HEK293T (cell line): ENCODE measurements at regions not wholly inside any gene's neighbourhood (a gene's known extent, or its start where the extent isn't known, plus 50 kb on each side); places are given as distances from the start of the nearest gene placed in this dataset.
A peak's percentile ranks its signal among the peaks of the same experiment; 100 is the strongest.

Experiments used
- CTCF ChIA-PET: fragments of 350-600 bp; formaldehyde crosslinking; extraction: SDS; loops from one replicate; lab custom pipeline; 2021; ENCODE audit warnings: antibody characterized with exemption, inconsistent platforms; lab: Yijun Ruan, JAX
- POLR2A ChIA-PET: fragments of 350-600 bp; formaldehyde crosslinking; extraction: SDS; loops from one replicate; lab custom pipeline; 2020; ENCODE audit warnings: antibody characterized with exemption, inconsistent platforms; lab: Yijun Ruan, JAX
- DNase-seq: peaks from one replicate; pipeline ENCODE4 v3.0.0; 2012; ENCODE audit warnings: mixed read lengths; ENCODE audit errors: extremely low spot score
- ARNT ChIP-seq: fragments of 450-650 bp; IDR thresholded peaks from 2 replicates; pipeline ENCODE4 v1.6.1; 2017; ENCODE audit warnings: mild to moderate bottlenecking
- BHLHE40 ChIP-seq: fragments of 450-650 bp; IDR thresholded peaks from 2 replicates; pipeline ENCODE4 v1.6.1; 2016; ENCODE audit warnings: mild to moderate bottlenecking, moderate library complexity, borderline replicate concordance
- CTBP1 ChIP-seq: fragments of 450-650 bp; IDR thresholded peaks from 2 replicates; pipeline ENCODE4 v1.6.1; 2016; ENCODE audit warnings: borderline replicate concordance
- ELF4 ChIP-seq: fragments of 450-650 bp; IDR thresholded peaks from 2 replicates; pipeline ENCODE4 v1.6.1; 2017; ENCODE audit warnings: antibody characterized with exemption
- FOXA1 ChIP-seq: fragments of 450-650 bp; IDR thresholded peaks from 2 replicates; pipeline ENCODE4 v1.6.1; 2016; ENCODE audit warnings: mild to moderate bottlenecking
- FOXK2 ChIP-seq: fragments of 450-650 bp; IDR thresholded peaks from 2 replicates; pipeline ENCODE4 v1.6.1; 2016; ENCODE audit warnings: mild to moderate bottlenecking
- FOXM1 ChIP-seq: fragments of 450-650 bp; IDR thresholded peaks from 2 replicates; pipeline ENCODE4 v1.6.1; 2017; ENCODE audit warnings: mild to moderate bottlenecking, borderline replicate concordance
- HDGF ChIP-seq: fragments of 450-650 bp; IDR thresholded peaks from 2 replicates; pipeline ENCODE4 v1.6.1; 2017; ENCODE audit warnings: antibody characterized with exemption, borderline replicate concordance
- L3MBTL2 ChIP-seq: fragments of 450-650 bp; conservative IDR thresholded peaks from 2 replicates; pipeline ENCODE4 v1.6.1; 2016; ENCODE audit warnings: mild to moderate bottlenecking
- LEF1 ChIP-seq: fragments of 450-650 bp; IDR thresholded peaks from 2 replicates; pipeline ENCODE4 v1.6.1; 2017; ENCODE audit warnings: mild to moderate bottlenecking, borderline replicate concordance
- NFRKB ChIP-seq: fragments of 450-650 bp; IDR thresholded peaks from 2 replicates; pipeline ENCODE4 v1.6.1; 2016; ENCODE audit warnings: mild to moderate bottlenecking, moderate library complexity
- SP1 ChIP-seq: fragments of 450-650 bp; IDR thresholded peaks from 2 replicates; pipeline ENCODE4 v1.6.1; 2017
- SUZ12 ChIP-seq: fragments of 450-650 bp; IDR thresholded peaks from 2 replicates; pipeline ENCODE4 v1.6.1; 2016; ENCODE audit warnings: mild to moderate bottlenecking
- TARDBP ChIP-seq: fragments of 450-650 bp; IDR thresholded peaks from 2 replicates; pipeline ENCODE4 v1.6.1; 2016
- ZNF384 ChIP-seq: fragments of 450-650 bp; IDR thresholded peaks from 2 replicates; pipeline ENCODE4 v1.6.1; 2016
- TF ChIP-seq, protein P1 (sequence below): fragments of 450-650 bp; IDR thresholded peaks from 2 replicates; pipeline ENCODE4 v1.6.1; 2016

DNA sequence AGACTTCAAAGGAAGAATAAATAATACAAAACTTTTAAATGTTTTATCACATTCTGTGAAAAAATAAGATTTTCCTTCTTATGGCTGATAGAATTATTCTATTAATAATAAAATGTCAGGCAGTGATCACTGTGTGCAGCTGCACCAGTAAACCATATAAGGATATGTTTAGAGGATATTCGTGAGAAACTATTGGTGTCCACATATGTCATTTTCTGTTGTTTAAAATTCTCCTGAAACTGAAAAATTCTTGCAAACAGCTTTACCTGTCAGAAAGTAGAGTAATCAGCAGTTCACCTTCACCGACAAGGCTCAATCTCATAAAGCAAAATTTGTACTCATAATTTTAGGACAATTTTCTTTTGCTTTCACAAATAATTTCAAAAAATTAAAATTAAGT is 170.1 kb upstream of the KCNH7 start:
- POLR2A ChIA-PET: no interaction called here
- DNase-seq: no peak
- TF ChIP-seq ARNT (no peak), FOXA1 (no peak), ZNF384 (no peak), FOXM1 (no peak), L3MBTL2 (no peak), CTBP1 (no peak), TARDBP (no peak), HDGF (no peak), LEF1 (no peak), NFRKB (no peak), ELF4 (no peak), SUZ12 (no peak), SP1 (no peak), FOXK2 (no peak), BHLHE40 (no peak)
- TF ChIP-seq, protein P1, sequence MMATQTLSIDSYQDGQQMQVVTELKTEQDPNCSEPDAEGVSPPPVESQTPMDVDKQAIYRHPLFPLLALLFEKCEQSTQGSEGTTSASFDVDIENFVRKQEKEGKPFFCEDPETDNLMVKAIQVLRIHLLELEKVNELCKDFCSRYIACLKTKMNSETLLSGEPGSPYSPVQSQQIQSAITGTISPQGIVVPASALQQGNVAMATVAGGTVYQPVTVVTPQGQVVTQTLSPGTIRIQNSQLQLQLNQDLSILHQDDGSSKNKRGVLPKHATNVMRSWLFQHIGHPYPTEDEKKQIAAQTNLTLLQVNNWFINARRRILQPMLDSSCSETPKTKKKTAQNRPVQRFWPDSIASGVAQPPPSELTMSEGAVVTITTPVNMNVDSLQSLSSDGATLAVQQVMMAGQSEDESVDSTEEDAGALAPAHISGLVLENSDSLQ: no peak
- CTCF ChIA-PET: interaction anchor here (0.6 kb wide), 1 partner anchor 15 kb away, joined by 4 read pairs; no protein-coding TSS in a partner anchor

DNA sequence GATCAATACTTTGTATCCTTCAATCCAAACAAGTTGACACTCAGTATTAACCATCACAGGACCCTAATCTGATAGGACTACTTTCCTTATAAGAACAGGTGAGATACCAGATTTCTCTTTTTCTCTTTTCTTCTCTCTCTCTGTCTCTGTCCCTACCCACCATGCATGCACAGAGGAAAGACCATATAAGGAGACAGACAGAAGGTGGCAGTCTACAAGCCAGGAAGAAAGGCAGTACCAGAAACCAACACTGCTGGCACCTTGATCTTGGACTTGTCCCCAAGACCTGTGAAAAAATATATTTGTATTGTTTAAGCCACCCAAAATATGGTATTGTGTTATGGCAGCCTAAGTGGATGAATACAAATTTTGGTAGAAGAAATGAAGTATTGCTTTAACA is 156.2 kb upstream of the KCNH7 start:
- POLR2A ChIA-PET: no interaction called here
- CTCF ChIA-PET: no interaction called here
- TF ChIP-seq SUZ12: no peak
- TF ChIP-seq FOXM1: no peak
- TF ChIP-seq HDGF: no peak
- TF ChIP-seq ARNT: no peak
- TF ChIP-seq ELF4: no peak
- TF ChIP-seq SP1: no peak
- no peak for TF ChIP-seq L3MBTL2
- TF ChIP-seq, protein P1: no peak
- TF ChIP-seq FOXA1: no peak
- TF ChIP-seq NFRKB: no peak
- no peak for TF ChIP-seq CTBP1
- TF ChIP-seq BHLHE40: no peak
- no peak for TF ChIP-seq FOXK2
- TF ChIP-seq TARDBP: no peak
- no peak for TF ChIP-seq ZNF384
- TF ChIP-seq LEF1: no peak
- DNase-seq: no peak

DNA sequence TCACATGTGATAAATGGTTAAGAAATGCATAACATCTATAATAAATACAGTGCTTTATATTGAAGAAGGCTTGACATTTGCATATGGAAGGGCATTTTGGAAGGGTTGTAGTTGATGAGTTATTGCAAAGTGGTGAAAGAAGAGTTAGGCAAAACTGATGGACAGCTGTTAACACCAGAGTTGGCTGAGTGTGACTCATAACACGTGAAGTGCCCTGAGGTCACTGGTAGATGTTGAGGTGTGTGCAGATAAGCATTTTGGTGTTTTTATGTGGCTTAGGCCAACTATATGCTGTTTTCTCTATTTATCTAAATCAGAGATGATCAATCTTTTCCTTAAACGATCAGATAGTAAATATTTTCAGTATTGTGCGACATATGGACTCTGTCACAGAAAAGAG is 154.3 kb upstream of the KCNH7 start:
- TF ChIP-seq FOXK2 (no peak), FOXM1 (no peak), NFRKB (no peak), CTBP1 (no peak), SP1 (no peak), BHLHE40 (no peak), TARDBP (no peak), HDGF (no peak), ZNF384 (no peak), FOXA1 (no peak), L3MBTL2 (no peak), ELF4 (no peak), SUZ12 (no peak)
- TF ChIP-seq, protein P1: no peak
- ChIA-PET CTCF (no interaction called here), POLR2A (no interaction called here)
- DNase-seq: no peak

DNA sequence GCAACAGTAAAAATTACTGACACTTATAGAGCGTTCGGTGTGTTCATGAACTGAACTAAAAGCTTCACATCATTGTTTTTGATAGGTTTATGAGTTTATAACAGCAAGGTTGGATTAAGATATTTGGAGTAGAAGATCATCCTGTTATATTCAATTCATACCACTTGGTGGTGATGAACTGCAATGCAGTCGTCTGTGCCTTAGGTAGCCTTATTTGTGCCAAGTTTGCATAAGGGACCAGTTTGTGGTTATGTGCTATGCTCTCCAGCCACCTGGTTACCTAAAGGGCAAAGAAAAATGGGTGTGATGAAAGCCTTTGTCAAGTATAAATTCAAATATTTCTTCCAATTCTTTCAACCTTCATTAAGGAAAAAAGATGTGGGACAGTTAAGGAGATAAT is 150.9 kb upstream of the KCNH7 start:
- ChIA-PET CTCF (no interaction called here), POLR2A (no interaction called here)
- peak; percentile 9 for DNase-seq
- TF ChIP-seq NFRKB (no peak), FOXA1 (no peak), TARDBP (no peak), SP1 (no peak), LEF1 (no peak), L3MBTL2 (no peak), FOXK2 (no peak), SUZ12 (no peak), ARNT (no peak), CTBP1 (no peak), BHLHE40 (no peak), HDGF (no peak), ELF4 (no peak), FOXM1 (no peak), ZNF384 (no peak)
- TF ChIP-seq, protein P1: no peak

DNA sequence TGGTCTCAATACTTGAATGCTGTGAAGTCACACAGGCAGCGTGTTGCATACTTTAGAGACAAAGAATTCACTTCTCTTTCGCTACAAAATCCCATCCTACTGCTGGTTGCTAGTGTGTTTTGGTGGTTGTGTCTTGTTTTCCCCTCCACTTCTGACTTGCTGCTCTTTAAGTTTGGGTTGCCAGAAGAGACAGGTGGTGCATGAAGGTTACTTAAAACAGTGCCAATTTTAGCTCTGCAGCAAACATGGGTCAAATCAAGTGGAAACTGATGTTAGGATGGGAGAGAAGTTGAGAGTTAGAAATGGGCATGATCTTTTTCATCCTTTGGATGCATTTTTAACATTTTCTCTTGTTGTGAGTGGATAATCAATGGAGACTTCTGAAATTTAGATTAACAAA is 136.2 kb upstream of the KCNH7 start:
- POLR2A ChIA-PET: no interaction called here
- DNase-seq: no peak
- no peak for TF ChIP-seq ARNT
- TF ChIP-seq SP1: no peak
- TF ChIP-seq NFRKB: no peak
- no peak for TF ChIP-seq HDGF
- no peak for TF ChIP-seq TARDBP
- no peak for TF ChIP-seq ZNF384
- no peak for TF ChIP-seq SUZ12
- no peak for TF ChIP-seq FOXK2
- CTCF ChIA-PET: no interaction called here
